ENCODE measurements at regions not wholly inside any gene's neighbourhood (a gene's known extent, or its start where the extent isn't known, plus 50 kb on each side); places are given as distances from the start of the nearest gene placed in this dataset.

DNA sequence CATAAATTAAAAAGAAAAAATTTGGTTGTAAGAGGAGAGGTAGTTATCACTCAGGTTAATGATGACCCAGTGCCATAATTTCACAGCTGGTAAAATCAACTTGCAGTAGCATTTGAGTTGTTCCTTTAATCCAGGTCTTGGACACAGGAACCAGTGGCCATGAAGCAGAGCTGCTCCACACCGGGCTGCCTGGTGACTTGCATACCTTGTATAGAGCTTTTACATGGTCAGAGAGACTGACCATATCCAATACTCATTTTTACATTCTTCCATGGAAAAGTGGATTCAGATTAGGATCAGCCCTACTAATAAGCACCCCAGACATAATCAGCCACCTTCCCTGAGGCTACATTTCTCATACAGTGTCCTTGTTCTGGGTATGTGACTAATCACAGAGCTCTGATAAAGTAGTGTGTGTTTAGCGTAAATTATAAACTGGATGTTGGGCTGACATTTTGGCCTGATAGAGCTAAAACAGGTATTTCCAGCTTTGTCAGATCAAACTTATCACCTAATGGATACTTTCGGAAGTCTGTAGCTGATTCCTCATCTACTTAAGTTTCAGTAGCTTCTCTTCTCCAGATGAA is 77.0 kb upstream of the ZSWIM6 start:
- no peak for DNase-seq (ENCODE audit: low spot score in 2 of 2)
- Histone ChIP-seq H3K4me3 (no peak overlapping the region), H3K36me3 (no peaks in the 10 kb centered on the region), H3K27ac (no peak overlapping the region), H3K9me3 (peaks cover 0 to under 1% of the 10 kb centered on the region in 2 donors), H3K4me1 (no peaks in the 10 kb centered on the region), H3K27me3 (no peaks in the 10 kb centered on the region)
- intact Hi-C loops (cut with DNase I): no loop called here
- TF ChIP-seq, protein P1, sequence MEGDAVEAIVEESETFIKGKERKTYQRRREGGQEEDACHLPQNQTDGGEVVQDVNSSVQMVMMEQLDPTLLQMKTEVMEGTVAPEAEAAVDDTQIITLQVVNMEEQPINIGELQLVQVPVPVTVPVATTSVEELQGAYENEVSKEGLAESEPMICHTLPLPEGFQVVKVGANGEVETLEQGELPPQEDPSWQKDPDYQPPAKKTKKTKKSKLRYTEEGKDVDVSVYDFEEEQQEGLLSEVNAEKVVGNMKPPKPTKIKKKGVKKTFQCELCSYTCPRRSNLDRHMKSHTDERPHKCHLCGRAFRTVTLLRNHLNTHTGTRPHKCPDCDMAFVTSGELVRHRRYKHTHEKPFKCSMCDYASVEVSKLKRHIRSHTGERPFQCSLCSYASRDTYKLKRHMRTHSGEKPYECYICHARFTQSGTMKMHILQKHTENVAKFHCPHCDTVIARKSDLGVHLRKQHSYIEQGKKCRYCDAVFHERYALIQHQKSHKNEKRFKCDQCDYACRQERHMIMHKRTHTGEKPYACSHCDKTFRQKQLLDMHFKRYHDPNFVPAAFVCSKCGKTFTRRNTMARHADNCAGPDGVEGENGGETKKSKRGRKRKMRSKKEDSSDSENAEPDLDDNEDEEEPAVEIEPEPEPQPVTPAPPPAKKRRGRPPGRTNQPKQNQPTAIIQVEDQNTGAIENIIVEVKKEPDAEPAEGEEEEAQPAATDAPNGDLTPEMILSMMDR (IDR thresholded peaks at IDR 0.05): no peak

DNA sequence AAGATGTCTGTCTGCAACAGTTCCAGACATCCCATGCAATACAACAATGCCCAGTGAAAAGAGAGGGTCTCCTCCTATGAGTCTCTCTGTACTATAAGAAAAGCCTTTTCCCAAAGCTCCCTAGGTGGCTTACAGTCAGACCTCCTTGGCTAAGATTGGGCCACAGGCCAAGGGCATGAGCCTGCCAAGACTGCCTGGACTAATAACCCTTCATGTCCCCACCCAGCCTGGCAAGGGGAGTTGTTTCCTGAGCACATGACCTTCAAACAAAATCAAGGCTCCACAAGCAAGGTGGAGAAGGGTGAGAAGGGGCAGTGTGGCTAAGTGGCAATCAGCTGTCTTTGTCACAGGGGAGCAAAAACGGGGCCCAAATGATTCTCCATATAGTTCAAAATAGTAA is 75.6 kb upstream of the ZSWIM6 start:
- Histone ChIP-seq H3K27me3 (no peaks in the 10 kb centered on the region), H3K9me3 (no peaks in the 10 kb centered on the region), H3K27ac (no peak overlapping the region), H3K4me3 (no peak overlapping the region), H3K36me3 (no peaks in the 10 kb centered on the region), H3K4me1 (no peaks in the 10 kb centered on the region)
- DNase-seq (ENCODE audit: low spot score in 2 of 2): no peak
- TF ChIP-seq, protein P1 (IDR thresholded peaks at IDR 0.05): no peak
- intact Hi-C loops (cut with DNase I): no loop called here

DNA sequence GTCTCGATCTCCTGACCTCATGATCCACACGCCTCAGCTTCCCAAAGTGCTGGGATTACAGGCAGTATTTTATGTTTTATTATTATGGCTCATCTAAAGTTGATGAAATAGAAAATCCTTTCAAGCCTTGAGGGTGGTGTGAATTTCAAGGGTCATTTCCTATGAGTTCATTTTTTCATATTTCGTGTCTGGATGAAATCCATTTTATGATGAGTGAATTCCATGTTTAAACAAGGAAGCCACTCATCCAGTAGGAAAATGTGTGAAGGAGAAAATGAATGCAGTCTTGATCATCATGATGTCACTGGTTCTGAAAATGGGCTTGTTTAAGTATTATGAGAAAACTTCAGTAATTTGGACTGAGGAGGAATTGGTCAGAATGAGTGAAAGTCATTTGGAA is 74.6 kb upstream of the ZSWIM6 start:
- H3K27ac ChIP-seq: no peak overlapping the region
- no peaks in the 10 kb centered on the region for H3K9me3 ChIP-seq
- no peak for DNase-seq (ENCODE audit: low spot score in 2 of 2)
- H3K4me1 ChIP-seq: no peaks in the 10 kb centered on the region
- TF ChIP-seq, protein P1 (IDR thresholded peaks at IDR 0.05): no peak
- intact Hi-C loops (cut with DNase I): no loop called here
- H3K36me3 ChIP-seq: no peaks in the 10 kb centered on the region
- no peaks in the 10 kb centered on the region for H3K27me3 ChIP-seq
- no peak overlapping the region for H3K4me3 ChIP-seq

DNA sequence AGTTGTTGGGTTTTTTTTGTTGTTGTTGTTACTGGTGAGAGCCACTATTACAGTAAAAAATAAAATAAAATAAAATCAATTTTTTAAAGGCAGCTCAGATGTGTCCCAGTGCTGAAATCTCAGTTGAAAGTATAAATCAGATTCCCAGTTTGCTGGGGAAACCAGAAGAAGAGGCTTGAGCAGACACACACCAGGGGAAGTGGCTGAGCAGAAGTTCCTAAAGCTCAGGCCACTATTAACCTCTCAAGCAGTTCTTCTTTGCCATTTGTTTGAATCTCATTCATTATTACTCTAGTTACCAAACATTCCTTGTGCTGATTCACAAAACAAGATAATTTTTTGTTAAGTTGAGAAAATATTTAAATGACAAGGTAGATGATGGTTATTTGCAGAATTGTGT is 70.9 kb upstream of the ZSWIM6 start:
- TF ChIP-seq, protein P1 (IDR thresholded peaks at IDR 0.05): no peak
- intact Hi-C loops (cut with DNase I): no loop called here
- H3K27me3 ChIP-seq: no peaks in the 10 kb centered on the region
- H3K4me1 ChIP-seq: no peaks in the 10 kb centered on the region
- no peak overlapping the region for H3K4me3 ChIP-seq
- no peak overlapping the region for H3K27ac ChIP-seq
- DNase-seq (ENCODE audit: low spot score in 2 of 2): no peak
- H3K36me3 ChIP-seq: no peaks in the 10 kb centered on the region
- no peaks in the 10 kb centered on the region for H3K9me3 ChIP-seq

DNA sequence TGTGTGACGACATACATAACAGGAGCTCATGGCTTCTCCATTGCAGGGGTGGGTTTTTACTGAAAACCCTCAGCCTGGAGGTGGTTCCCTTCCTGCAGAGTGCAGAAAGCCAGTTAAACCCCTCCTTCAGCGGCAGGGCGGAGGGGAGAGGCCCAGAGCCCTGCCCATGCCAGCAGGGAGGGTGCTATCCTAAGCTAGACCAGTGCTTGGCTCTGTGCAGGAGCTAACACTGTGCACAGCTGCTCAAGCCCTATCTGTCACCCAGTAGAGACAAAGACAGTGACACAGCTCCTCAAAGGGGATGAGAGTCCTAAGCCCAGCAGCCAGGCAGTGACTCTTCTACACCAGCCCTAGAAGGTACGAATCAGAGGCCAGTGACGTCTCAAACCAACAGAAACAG is 70.0 kb upstream of the ZSWIM6 start:
- Histone ChIP-seq H3K9me3 (no peaks in the 10 kb centered on the region), H3K4me1 (no peaks in the 10 kb centered on the region), H3K27me3 (no peaks in the 10 kb centered on the region), H3K36me3 (no peaks in the 10 kb centered on the region), H3K27ac (no peak overlapping the region), H3K4me3 (no peak overlapping the region)
- TF ChIP-seq, protein P1 (IDR thresholded peaks at IDR 0.05): no peak
- no peak for DNase-seq (ENCODE audit: low spot score in 2 of 2)
- intact Hi-C loops (cut with DNase I): no loop called here

DNA sequence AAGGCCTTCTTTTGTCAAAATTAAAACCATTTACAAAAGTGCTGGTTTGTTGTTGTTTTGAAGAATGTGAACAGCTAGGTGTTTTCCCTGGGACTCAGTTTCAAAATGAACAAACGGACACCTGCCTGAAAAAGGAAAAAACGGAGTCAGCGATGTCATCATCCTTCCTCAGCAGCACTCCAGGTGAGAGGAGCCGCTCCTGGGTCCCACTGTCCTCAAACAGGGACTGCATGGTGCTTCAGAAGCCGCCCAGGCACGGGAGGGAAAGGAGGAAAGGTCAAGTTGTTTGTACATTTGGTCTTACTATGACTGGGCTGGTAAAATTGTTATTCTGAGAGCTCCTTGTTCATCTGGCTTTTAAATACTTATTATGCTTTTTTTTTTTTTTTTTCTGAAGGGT is 69.0 kb upstream of the ZSWIM6 start:
- TF ChIP-seq, protein P1 (IDR thresholded peaks at IDR 0.05): no peak
- H3K4me3 ChIP-seq: no peak overlapping the region
- H3K4me1 ChIP-seq: no peaks in the 10 kb centered on the region
- H3K27me3 ChIP-seq: no peaks in the 10 kb centered on the region
- H3K27ac ChIP-seq: no peak overlapping the region
- no peaks in the 10 kb centered on the region for H3K36me3 ChIP-seq
- no peak for DNase-seq (ENCODE audit: low spot score in 2 of 2)
- no peaks in the 10 kb centered on the region for H3K9me3 ChIP-seq
- intact Hi-C loops (cut with DNase I): no loop called here

Data from ascending aorta (tissue), 2 donors.